ENCODE measurements at regions not wholly inside any gene's neighbourhood (a gene's known extent, or its start where the extent isn't known, plus 50 kb on each side); places are given as distances from the start of the nearest gene placed in this dataset.
A peak's percentile ranks its signal among the peaks of the same experiment; 100 is the strongest.

DNA sequence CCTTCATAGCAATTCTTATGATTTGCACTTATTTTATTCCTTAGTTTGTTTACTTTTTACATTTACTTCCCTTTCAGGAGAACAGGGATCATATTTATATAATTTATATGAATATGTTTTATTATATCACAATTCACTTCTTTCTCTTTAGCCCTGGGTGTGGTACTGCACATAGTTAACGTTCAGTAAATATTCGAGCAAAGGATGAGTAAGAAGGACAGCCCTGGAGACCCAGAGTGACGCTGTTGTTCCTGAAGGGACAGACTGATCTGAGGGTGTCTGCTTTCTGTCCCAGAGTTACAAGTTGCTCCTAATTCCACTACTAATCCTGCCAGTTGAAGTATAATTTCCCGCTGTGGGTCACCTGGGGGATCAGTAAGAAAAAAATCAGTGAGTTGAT, 366.1 kb downstream of the DMRT2 start:
- Histone ChIP-seq H3K9me3 (no peaks in the 10 kb centered on the region), H3K27me3 (no peaks in the 10 kb centered on the region), H3K4me3 (no peak overlapping the region), H3K27ac (no peak overlapping the region), H3K36me3 (no peaks in the 10 kb centered on the region), H3K4me1 (no peaks in the 10 kb centered on the region)
- intact Hi-C loops (cut with DNase I; ENCODE audit: low total_unique reads): no loop called here
- no peak for DNase-seq (ENCODE audit: low spot score in 2 of 2)
- no peak for TF ChIP-seq POLR2AphosphoS5 (IDR thresholded peaks at IDR 0.05)
- no peak for TF ChIP-seq CTCF (IDR thresholded peaks at IDR 0.05)

DNA sequence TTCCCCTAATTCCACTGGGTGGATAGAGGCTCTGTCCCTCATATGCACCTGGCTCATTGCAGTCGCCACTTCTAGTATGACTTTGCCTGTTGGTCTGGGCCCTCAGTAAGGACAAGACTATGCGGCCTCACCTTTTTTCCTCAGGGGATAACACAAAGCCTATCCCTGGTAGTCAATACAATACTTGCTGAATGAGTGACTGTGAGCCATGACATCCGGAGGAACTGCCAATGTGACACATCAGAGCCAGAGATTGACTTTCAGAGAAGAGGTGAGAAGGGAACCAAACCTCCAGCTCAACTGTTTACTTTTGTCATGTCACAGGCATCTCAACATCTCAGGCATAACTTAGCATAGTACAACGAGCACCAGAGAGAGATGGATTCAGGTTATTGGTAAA, 371.3 kb downstream of the DMRT2 start:
- H3K36me3 ChIP-seq: no peaks in the 10 kb centered on the region
- peaks cover 0 to 2% of the 10 kb centered on the region in 2 donors for H3K9me3 ChIP-seq
- no peaks in the 10 kb centered on the region for H3K4me1 ChIP-seq
- TF ChIP-seq CTCF (IDR thresholded peaks at IDR 0.05) (no peak), POLR2A (IDR thresholded peaks at IDR 0.05) (no peak), POLR2AphosphoS5 (IDR thresholded peaks at IDR 0.05) (no peak)
- H3K4me3 ChIP-seq: no peak overlapping the region
- no peaks in the 10 kb centered on the region for H3K27me3 ChIP-seq
- DNase-seq (ENCODE audit: low spot score in 2 of 2): no peak
- intact Hi-C loops (cut with DNase I; ENCODE audit: low total_unique reads): no loop called here
- H3K27ac ChIP-seq: no peak overlapping the region

DNA sequence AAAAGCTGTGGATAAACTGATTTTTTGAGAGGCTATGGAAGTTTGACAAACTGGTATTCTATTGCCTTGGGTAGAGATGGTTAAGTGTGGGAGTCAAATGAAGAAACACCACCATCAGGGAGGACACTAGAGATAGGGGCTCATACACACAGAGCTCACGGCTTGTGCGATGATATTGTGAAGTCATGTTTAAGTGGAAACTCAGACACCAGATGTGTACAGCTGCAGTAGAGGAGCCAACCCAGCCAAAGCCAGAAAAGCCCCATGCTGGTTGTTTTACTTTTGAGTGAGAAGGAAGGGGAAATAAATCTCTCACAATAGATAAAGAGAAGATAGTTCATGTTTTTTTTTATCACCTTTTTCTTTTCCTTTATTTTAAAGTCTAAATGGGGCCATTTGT, 377.7 kb downstream of the DMRT2 start:
- Histone ChIP-seq H3K4me3 (no peak overlapping the region), H3K9me3 (peaks cover 0 to 2% of the 10 kb centered on the region in 2 donors), H3K36me3 (no peaks in the 10 kb centered on the region), H3K4me1 (no peaks in the 10 kb centered on the region), H3K27me3 (no peaks in the 10 kb centered on the region), H3K27ac (no peak overlapping the region)
- DNase-seq (ENCODE audit: low spot score in 2 of 2): no peak
- TF ChIP-seq CTCF (IDR thresholded peaks at IDR 0.05): no peak
- TF ChIP-seq POLR2A (IDR thresholded peaks at IDR 0.05): no peak
- TF ChIP-seq POLR2AphosphoS5 (IDR thresholded peaks at IDR 0.05): no peak
- intact Hi-C loops (cut with DNase I; ENCODE audit: low total_unique reads): no loop called here

GRCh38 chr9:1429297-1429696, 379.1 kb downstream of the DMRT2 start:
- no peak for DNase-seq (ENCODE audit: low spot score in 2 of 2)
- H3K4me3 ChIP-seq: no peak overlapping the region
- H3K4me1 ChIP-seq: no peaks in the 10 kb centered on the region
- H3K27me3 ChIP-seq: no peaks in the 10 kb centered on the region
- H3K36me3 ChIP-seq: no peaks in the 10 kb centered on the region
- TF ChIP-seq POLR2A (IDR thresholded peaks at IDR 0.05) (no peak), CTCF (IDR thresholded peaks at IDR 0.05) (peak in 1 of 3 donors; percentile 26), POLR2AphosphoS5 (IDR thresholded peaks at IDR 0.05) (no peak)
- H3K27ac ChIP-seq: no peak overlapping the region
- peaks cover 0 to 2% of the 10 kb centered on the region in 2 donors for H3K9me3 ChIP-seq
- intact Hi-C loops (cut with DNase I; ENCODE audit: low total_unique reads): no loop called here

GRCh38 chr9:1431461-1431860, 381.3 kb downstream of the DMRT2 start:
- no peaks in the 10 kb centered on the region for H3K36me3 ChIP-seq
- intact Hi-C loops (cut with DNase I; ENCODE audit: low total_unique reads): loop anchor here (5.0 kb wide), 1 partner anchor 504 kb away; no protein-coding TSS in a partner anchor
- TF ChIP-seq POLR2AphosphoS5 (IDR thresholded peaks at IDR 0.05) (no peak), POLR2A (IDR thresholded peaks at IDR 0.05) (no peak), CTCF (IDR thresholded peaks at IDR 0.05) (no peak)

More at GRCh38 chr9:1431461-1431860, 381.3 kb downstream of the DMRT2 start:
- no peaks in the 10 kb centered on the region for H3K9me3 ChIP-seq
- no peak overlapping the region for H3K4me3 ChIP-seq
- no peaks in the 10 kb centered on the region for H3K27me3 ChIP-seq
- H3K27ac ChIP-seq: no peak overlapping the region
- H3K4me1 ChIP-seq: no peaks in the 10 kb centered on the region
- no peak for DNase-seq (ENCODE audit: low spot score in 2 of 2)
